A673 (cell line): ENCODE measurements at regions not wholly inside any gene's neighbourhood (a gene's known extent, or its start where the extent isn't known, plus 50 kb on each side); places are given as distances from the start of the nearest gene placed in this dataset.

ENCODE experiments used
- BruUV-seq: library from RNA; stranded (reverse); fragments of 400-500 nt; replicated peaks from 2 replicates; lab custom pipeline; 2021; lab: Mats Ljungman, UMichigan
- CTCF ChIA-PET: fragments of 300-600 bp; sonication (Branson Sonifier 250); formaldehyde crosslinking; loops from one replicate; lab custom pipeline; 2022; ENCODE audit warnings: antibody characterized with exemption; lab: Charles Lee
- POLR2A ChIA-PET: fragments of 300-600 bp; sonication (Branson Sonifier 250); formaldehyde crosslinking; loops from one replicate; lab custom pipeline; 2022; ENCODE audit warnings: antibody characterized with exemption; ENCODE audit not compliant: low non-redundant PET; lab: Charles Lee
- DNase-seq: peaks from one replicate; pipeline ENCODE4 v3.0.0-alpha.2; 2015; ENCODE audit warnings: low spot score
- H3K27ac ChIP-seq: fragments of 200-600 bp; sonication (generic); 2 replicates; pipeline ENCODE4 v1.5.1; 2016; ENCODE audit warnings: mixed run types, low read depth, mild to moderate bottlenecking, mixed read lengths, antibody characterized with exemption, low read length; ENCODE audit not compliant: poor library complexity, severe bottlenecking
- H3K27me3 ChIP-seq: fragments of 200-600 bp; sonication (generic); replicated peaks from 2 replicates; pipeline ENCODE4 v1.6.1; 2017; ENCODE audit warnings: mixed run types, low read depth, mild to moderate bottlenecking, mixed read lengths, antibody characterized with exemption, low read length; ENCODE audit not compliant: insufficient read depth, poor library complexity
- H3K36me3 ChIP-seq: fragments of 200-600 bp; sonication (generic); 2 replicates; pipeline ENCODE4 v1.6.1; 2016; ENCODE audit warnings: mixed run types, mild to moderate bottlenecking, mixed read lengths, antibody characterized with exemption, low read length; ENCODE audit not compliant: insufficient read depth, poor library complexity, severe bottlenecking
- H3K4me1 ChIP-seq: fragments of 200-600 bp; sonication (generic); 2 replicates; pipeline ENCODE4 v1.6.1; 2017; ENCODE audit warnings: mixed run types, mild to moderate bottlenecking, mixed read lengths, antibody characterized with exemption, low read length; ENCODE audit not compliant: insufficient read depth, poor library complexity, severe bottlenecking
- H3K4me3 ChIP-seq: fragments of 200-600 bp; sonication (generic); 2 replicates; pipeline ENCODE4 v1.5.1; 2016; ENCODE audit warnings: low read depth, mixed run types, mild to moderate bottlenecking, mixed read lengths, low read length; ENCODE audit not compliant: poor library complexity, severe bottlenecking
- H3K9me3 ChIP-seq: fragments of 200-600 bp; sonication (generic); 2 replicates; pipeline ENCODE4 v1.6.1; 2016; ENCODE audit warnings: mixed run types, low read depth, mild to moderate bottlenecking, mixed read lengths, antibody characterized with exemption, low read length; ENCODE audit not compliant: poor library complexity, severe bottlenecking
- CTCF ChIP-seq: fragments of 300-800, 200-600 bp; sonication (generic); conservative IDR thresholded peaks from 2 replicates; pipeline ENCODE4 v1.5.1; 2017; ENCODE audit warnings: low read depth, mild to moderate bottlenecking, antibody characterized with exemption, low read length, moderate library complexity, mixed read lengths
- EZH2 ChIP-seq: fragments of 200-600 bp; sonication (generic); IDR thresholded peaks from 2 replicates; pipeline ENCODE4 v1.6.1; 2017; ENCODE audit warnings: borderline replicate concordance, low read depth, mild to moderate bottlenecking, mixed read lengths, antibody characterized with exemption, low read length; ENCODE audit not compliant: poor library complexity, severe bottlenecking
- intact Hi-C: fragments of 100-400 bp; cut with micrococcal nuclease; formaldehyde crosslinking; loops from one replicate; pipeline ENCODE4 v1.10.0; 2022; ENCODE audit not compliant: unreplicated experiment

GRCh38 chr4:52507774-52508173 is 151.3 kb downstream of the USP46 start:
- no TSS peak for BruUV-seq
- no peak overlapping the region for H3K4me3 ChIP-seq

GRCh38 chr4:52510939-52511565 is 148.0 kb downstream of the USP46 start:
- no TSS peak for BruUV-seq
- CTCF ChIA-PET = no interaction called here
- POLR2A ChIA-PET = no interaction called here
- intact Hi-C loops = no loop called here
- Histone ChIP-seq H3K9me3 (no peaks in the 10 kb centered on the region), H3K27me3 (no peaks in the 10 kb centered on the region), H3K36me3 (no peaks in the 10 kb centered on the region), H3K27ac (no peak overlapping the region), H3K4me1 (no peaks in the 10 kb centered on the region), H3K4me3 (no peak overlapping the region)
- TF ChIP-seq CTCF = no peak
- TF ChIP-seq EZH2 = no peak
- DNase-seq = no peak

More at GRCh38 chr4:52507774-52508173, 151.3 kb downstream of the USP46 start:
- intact Hi-C loops = no loop called here
- H3K4me1 ChIP-seq = no peaks in the 10 kb centered on the region
- POLR2A ChIA-PET = no interaction called here
- H3K27ac ChIP-seq = no peak overlapping the region
- CTCF ChIA-PET = no interaction called here
- no peaks in the 10 kb centered on the region for H3K27me3 ChIP-seq
- DNase-seq = no peak
- no peaks in the 10 kb centered on the region for H3K36me3 ChIP-seq
- no peaks in the 10 kb centered on the region for H3K9me3 ChIP-seq
- TF ChIP-seq CTCF = no peak
- TF ChIP-seq EZH2 = no peak

GRCh38 chr4:52511825-52512224 is 147.3 kb downstream of the USP46 start:
- Histone ChIP-seq H3K36me3 (no peaks in the 10 kb centered on the region), H3K27me3 (no peaks in the 10 kb centered on the region), H3K4me1 (no peaks in the 10 kb centered on the region), H3K27ac (no peak overlapping the region), H3K4me3 (no peak overlapping the region), H3K9me3 (no peaks in the 10 kb centered on the region)
- no peak for DNase-seq
- CTCF ChIA-PET = no interaction called here
- no peak for TF ChIP-seq CTCF
- no peak for TF ChIP-seq EZH2
- intact Hi-C loops = no loop called here
- no TSS peak for BruUV-seq
- POLR2A ChIA-PET = no interaction called here
